ENCODE measurements at regions not wholly inside any gene's neighbourhood (a gene's known extent, or its start where the extent isn't known, plus 50 kb on each side); places are given as distances from the start of the nearest gene placed in this dataset.

- TF ChIP-seq CTCF (IDR thresholded peaks at IDR 0.05) (no peak), POLR2A (IDR thresholded peaks at IDR 0.05) (no peak), EP300 (IDR thresholded peaks at IDR 0.05) (no peak)
These were observed 476.5 kb downstream of the KLF5 start for GRCh38 chr13:73535341-73535740.

All from ovary (tissue), 3 donors.